COR-L47 (cell line): ENCODE measurements at regions not wholly inside any gene's neighbourhood (a gene's known extent, or its start where the extent isn't known, plus 50 kb on each side); places are given as distances from the start of the nearest gene placed in this dataset.
A peak's percentile ranks its signal among the peaks of the same experiment; 100 is the strongest.

Experiments used
- DNase-seq: peaks from one replicate; lab custom pipeline; 2025; lab: John Stamatoyannopoulos, UW

- DNase-seq: no peak
These were observed 185.4 kb downstream of the ABCC12 start for GRCh38 chr16:47970291-47970931.

- no peak for DNase-seq
These were observed 188.4 kb downstream of the ABCC12 start for GRCh38 chr16:47967374-47967773.

- DNase-seq: no peak
These were observed 189.5 kb downstream of the ABCC12 start for GRCh38 chr16:47966325-47966724.

GRCh38 chr16:47965439-47965838 is 190.4 kb downstream of the ABCC12 start:
- DNase-seq: peak; percentile 28

GRCh38 chr16:47958726-47959125 is 197.1 kb downstream of the ABCC12 start:
- DNase-seq: no peak

- DNase-seq: no peak
These were observed 198.9 kb downstream of the ABCC12 start for GRCh38 chr16:47956916-47957315.

- DNase-seq: no peak
These were observed 206.1 kb downstream of the ABCC12 start for GRCh38 chr16:47949714-47950113.

- DNase-seq: no peak
These were observed 206.5 kb downstream of the ABCC12 start for GRCh38 chr16:47949276-47949675.

- DNase-seq: no peak
These were observed 208.1 kb downstream of the ABCC12 start for GRCh38 chr16:47947723-47948122.

GRCh38 chr16:47946092-47946491 is 209.7 kb downstream of the ABCC12 start:
- no peak for DNase-seq

GRCh38 chr16:47944589-47944988 is 211.2 kb downstream of the ABCC12 start:
- DNase-seq: no peak

- no peak for DNase-seq
These were observed 212.6 kb downstream of the ABCC12 start for GRCh38 chr16:47943235-47943634.

GRCh38 chr16:47940466-47940865 is 215.3 kb downstream of the ABCC12 start:
- no peak for DNase-seq

- no peak for DNase-seq
These were observed 216.1 kb downstream of the ABCC12 start for GRCh38 chr16:47939680-47940079.

- DNase-seq: no peak
These were observed 217.5 kb downstream of the ABCC12 start for GRCh38 chr16:47938272-47938671.

- DNase-seq: no peak
These were observed 227.8 kb downstream of the ABCC12 start for GRCh38 chr16:47928008-47928407.

- DNase-seq: no peak
These were observed 228.5 kb downstream of the ABCC12 start for GRCh38 chr16:47927330-47927729.

GRCh38 chr16:47925811-47926460 is 229.9 kb downstream of the ABCC12 start:
- DNase-seq: no peak

- no peak for DNase-seq
These were observed 230.8 kb downstream of the ABCC12 start for GRCh38 chr16:47924950-47925349.

- no peak for DNase-seq
These were observed 234.3 kb downstream of the ABCC12 start for GRCh38 chr16:47921535-47921934.

GRCh38 chr16:47920709-47921108 is 235.1 kb downstream of the ABCC12 start:
- DNase-seq: no peak

GRCh38 chr16:47917118-47917517 is 238.7 kb downstream of the ABCC12 start:
- no peak for DNase-seq

- no peak for DNase-seq
These were observed 239.5 kb downstream of the ABCC12 start for GRCh38 chr16:47916266-47916665.

GRCh38 chr16:47907109-47907508 is 248.7 kb downstream of the ABCC12 start:
- no peak for DNase-seq
